Fibroblast of mammary gland (primary cell): ENCODE measurements at regions not wholly inside any gene's neighbourhood (a gene's known extent, or its start where the extent isn't known, plus 50 kb on each side); places are given as distances from the start of the nearest gene placed in this dataset.

Experiments used
- DNase-seq: peaks from one replicate; pipeline ENCODE4 v3.0.0-alpha.2; 2010; ENCODE audit warnings: low read depth
- H3K4me3 ChIP-seq: 2 replicates; pipeline ENCODE4 v1.5.1; 2011; ENCODE audit warnings: low read depth, mild to moderate bottlenecking, low read length, moderate library complexity; ENCODE audit not compliant: control insufficient read depth
- TF ChIP-seq, protein P1 (sequence below): conservative IDR thresholded peaks from 2 replicates; pipeline ENCODE4 v1.5.1; 2011; ENCODE audit warnings: low read depth, low read length, inconsistent platforms; ENCODE audit not compliant: control insufficient read depth, insufficient read depth

- no peak for DNase-seq
- TF ChIP-seq, protein P1, sequence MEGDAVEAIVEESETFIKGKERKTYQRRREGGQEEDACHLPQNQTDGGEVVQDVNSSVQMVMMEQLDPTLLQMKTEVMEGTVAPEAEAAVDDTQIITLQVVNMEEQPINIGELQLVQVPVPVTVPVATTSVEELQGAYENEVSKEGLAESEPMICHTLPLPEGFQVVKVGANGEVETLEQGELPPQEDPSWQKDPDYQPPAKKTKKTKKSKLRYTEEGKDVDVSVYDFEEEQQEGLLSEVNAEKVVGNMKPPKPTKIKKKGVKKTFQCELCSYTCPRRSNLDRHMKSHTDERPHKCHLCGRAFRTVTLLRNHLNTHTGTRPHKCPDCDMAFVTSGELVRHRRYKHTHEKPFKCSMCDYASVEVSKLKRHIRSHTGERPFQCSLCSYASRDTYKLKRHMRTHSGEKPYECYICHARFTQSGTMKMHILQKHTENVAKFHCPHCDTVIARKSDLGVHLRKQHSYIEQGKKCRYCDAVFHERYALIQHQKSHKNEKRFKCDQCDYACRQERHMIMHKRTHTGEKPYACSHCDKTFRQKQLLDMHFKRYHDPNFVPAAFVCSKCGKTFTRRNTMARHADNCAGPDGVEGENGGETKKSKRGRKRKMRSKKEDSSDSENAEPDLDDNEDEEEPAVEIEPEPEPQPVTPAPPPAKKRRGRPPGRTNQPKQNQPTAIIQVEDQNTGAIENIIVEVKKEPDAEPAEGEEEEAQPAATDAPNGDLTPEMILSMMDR, result no peak
- no peak overlapping the region for H3K4me3 ChIP-seq
These were observed 1486.7 kb downstream of the BRD1 start for GRCh38 chr22:48340727-48341709.

GRCh38 chr22:48340191-48340590, 1487.5 kb downstream of the BRD1 start:
- no peak overlapping the region for H3K4me3 ChIP-seq
- TF ChIP-seq, protein P1, result no peak
- no peak for DNase-seq

DNA sequence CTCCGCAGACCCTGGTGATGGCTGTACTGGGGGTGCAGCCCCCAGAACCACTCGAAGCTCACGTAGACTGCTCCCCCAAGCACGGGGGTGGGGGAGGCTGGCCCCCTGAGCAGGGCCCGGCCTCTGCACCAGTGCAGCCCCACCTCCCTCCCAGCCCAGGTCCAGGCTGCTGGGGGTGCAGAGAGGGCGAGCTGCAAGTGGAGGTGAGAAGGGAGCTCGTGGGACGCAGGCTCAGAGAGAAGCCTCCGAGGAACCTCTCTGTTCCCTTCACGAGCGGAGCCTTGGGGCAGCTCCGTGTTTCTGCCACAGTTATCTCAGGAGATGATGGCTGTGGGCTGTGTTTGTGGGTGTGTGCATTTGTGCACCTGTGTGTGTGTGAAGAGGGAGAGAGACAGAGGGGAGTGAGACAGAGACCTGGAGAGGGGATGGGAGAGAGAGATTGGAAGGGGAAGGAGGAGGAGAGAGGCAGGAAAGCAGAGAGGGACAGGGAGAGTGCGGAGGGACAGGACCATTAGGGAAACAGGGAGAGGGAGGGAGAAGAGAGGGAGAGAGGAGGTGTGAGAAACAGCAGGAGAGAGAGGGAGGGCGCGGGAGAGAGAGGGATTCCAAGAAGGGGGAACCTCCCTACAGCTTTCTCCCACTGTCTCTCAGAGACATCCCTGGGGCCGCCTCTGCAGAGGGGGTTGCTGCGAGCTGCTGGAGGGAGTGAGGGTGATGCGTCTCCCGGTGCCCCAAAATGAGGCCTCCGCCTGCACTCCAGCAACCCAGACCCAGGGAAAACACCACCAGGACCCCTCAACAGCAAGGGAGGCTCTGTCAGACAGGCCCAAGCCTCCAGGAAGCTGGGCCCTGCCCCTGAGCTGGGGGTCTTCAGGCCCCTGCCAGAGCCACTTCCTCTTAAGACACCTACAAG, 1488.6 kb downstream of the BRD1 start:
- TF ChIP-seq, protein P1, result no peak
- no peak overlapping the region for H3K4me3 ChIP-seq
- no peak for DNase-seq

DNA sequence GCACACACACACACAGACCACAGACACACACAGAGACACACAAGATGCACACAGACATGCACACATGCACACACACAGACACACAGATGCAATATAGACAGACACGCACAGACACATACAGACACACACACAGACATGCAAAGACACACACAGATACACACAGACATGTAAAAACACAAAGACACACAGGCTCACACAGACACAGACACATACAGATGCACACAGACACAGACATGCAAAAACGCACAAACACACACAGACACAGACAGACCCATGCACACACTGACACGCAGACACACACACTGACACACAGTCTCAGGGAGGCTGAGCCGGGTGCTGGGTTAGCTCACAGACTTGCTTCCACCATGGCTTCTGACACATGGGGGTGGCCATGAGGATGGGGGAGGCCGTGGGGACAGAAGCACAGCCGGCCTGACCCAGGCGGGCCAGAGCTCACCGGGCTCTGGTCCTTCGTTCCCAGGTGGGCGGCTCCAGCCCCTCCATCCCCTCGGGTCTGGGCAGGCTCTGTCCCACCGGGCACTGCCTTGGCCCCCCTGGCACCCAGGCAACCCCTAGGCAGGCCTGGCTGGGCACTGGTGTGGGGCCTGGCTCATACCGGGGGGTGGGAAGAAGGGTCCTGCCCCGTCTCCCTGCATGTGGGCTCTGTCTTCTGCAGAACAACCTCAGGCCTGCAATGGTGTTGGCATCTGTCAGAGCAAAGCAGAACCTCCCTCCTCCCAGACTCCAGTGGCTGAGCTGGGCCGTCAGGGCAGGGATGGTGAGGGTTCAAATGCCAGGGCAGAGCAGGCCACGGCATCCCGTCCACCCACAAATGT, 1489.5 kb downstream of the BRD1 start:
- TF ChIP-seq, protein P1, result no peak

GRCh38 chr22:48336339-48337060, 1491.2 kb downstream of the BRD1 start:
- no peak overlapping the region for H3K4me3 ChIP-seq
- TF ChIP-seq, protein P1, result no peak
- DNase-seq, result no peak

More for the DNA sequence above, 1489.5 kb downstream of the BRD1 start:
- no peak overlapping the region for H3K4me3 ChIP-seq
- DNase-seq, result no peak
